Neutrophil (primary cell): ENCODE measurements at regions not wholly inside any gene's neighbourhood (a gene's known extent, or its start where the extent isn't known, plus 50 kb on each side); places are given as distances from the start of the nearest gene placed in this dataset.

ENCODE experiments used
- H3K27ac ChIP-seq: fragments of 200-600 bp; sonication (generic); 2 replicates; pipeline ENCODE4 v1.5.1; 2016; ENCODE audit warnings: mild to moderate bottlenecking, moderate library complexity
- H3K27me3 ChIP-seq: fragments of 200-600 bp; sonication (generic); 2 replicates; pipeline ENCODE4 v1.6.0; 2016; ENCODE audit warnings: mild to moderate bottlenecking
- H3K36me3 ChIP-seq: fragments of 200-600 bp; sonication (generic); 2 replicates; pipeline ENCODE4 v1.5.1; 2017
- H3K4me1 ChIP-seq, 2 experiments: fragments of 200-600 bp in 1 of 2; sonication (generic) in 1 of 2; 1 replicate in 1 of 2; 2 replicates in 1 of 2; pipeline versions ENCODE4 v1.5.1 to v1.6.1; 2013 to 2016; ENCODE audit warnings: low read depth in 1 of 2, low read length in 1 of 2, mild to moderate bottlenecking in 1 of 2, moderate library complexity in 1 of 2; ENCODE audit not compliant: control insufficient read depth in 1 of 2, insufficient read depth in 1 of 2
- H3K4me3 ChIP-seq, 2 experiments: fragments of 200-600 bp in 1 of 2; sonication (generic) in 1 of 2; 1 replicate in 1 of 2; 2 replicates in 1 of 2; pipeline ENCODE4 v1.5.1; 2013 to 2016; ENCODE audit warnings: low read depth in 1 of 2, low read length in 1 of 2, mild to moderate bottlenecking in 1 of 2, moderate library complexity in 1 of 2
- H3K9me3 ChIP-seq: fragments of 200-600 bp; sonication (generic); 2 replicates; pipeline ENCODE4 v1.5.1; 2016
- TF ChIP-seq, protein P1 (sequence below): fragments of 200-600 bp; sonication (generic); IDR thresholded peaks from 2 replicates; pipeline ENCODE4 v1.5.1; 2016; ENCODE audit warnings: antibody characterized with exemption

DNA sequence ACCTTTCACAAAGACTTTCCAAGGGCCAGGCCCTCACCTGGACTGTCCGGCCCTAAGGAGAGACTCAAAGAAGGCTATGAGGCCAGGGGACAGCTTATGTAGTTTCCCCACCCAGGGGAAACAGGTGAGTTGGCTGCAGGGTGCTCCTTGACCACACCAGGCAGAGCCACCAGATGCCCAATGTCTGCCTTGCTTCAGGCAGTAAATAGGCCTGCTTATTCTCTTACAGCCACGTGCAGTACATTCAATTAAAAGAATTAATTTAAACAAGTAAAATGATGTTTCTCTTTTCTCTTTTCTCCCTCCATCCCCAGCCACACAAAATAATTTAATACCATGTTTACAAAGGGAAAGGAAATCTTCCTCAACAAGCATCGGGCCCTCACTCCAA lies 66.6 kb upstream of the ABLIM1 start:
- H3K27me3 ChIP-seq = no peaks in the 10 kb centered on the region
- H3K27ac ChIP-seq = no peak overlapping the region
- H3K4me1 ChIP-seq = no peaks in the 10 kb centered on the region
- TF ChIP-seq, protein P1, sequence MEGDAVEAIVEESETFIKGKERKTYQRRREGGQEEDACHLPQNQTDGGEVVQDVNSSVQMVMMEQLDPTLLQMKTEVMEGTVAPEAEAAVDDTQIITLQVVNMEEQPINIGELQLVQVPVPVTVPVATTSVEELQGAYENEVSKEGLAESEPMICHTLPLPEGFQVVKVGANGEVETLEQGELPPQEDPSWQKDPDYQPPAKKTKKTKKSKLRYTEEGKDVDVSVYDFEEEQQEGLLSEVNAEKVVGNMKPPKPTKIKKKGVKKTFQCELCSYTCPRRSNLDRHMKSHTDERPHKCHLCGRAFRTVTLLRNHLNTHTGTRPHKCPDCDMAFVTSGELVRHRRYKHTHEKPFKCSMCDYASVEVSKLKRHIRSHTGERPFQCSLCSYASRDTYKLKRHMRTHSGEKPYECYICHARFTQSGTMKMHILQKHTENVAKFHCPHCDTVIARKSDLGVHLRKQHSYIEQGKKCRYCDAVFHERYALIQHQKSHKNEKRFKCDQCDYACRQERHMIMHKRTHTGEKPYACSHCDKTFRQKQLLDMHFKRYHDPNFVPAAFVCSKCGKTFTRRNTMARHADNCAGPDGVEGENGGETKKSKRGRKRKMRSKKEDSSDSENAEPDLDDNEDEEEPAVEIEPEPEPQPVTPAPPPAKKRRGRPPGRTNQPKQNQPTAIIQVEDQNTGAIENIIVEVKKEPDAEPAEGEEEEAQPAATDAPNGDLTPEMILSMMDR = no peak
- no peaks in the 10 kb centered on the region for H3K9me3 ChIP-seq
- H3K36me3 ChIP-seq = no peaks in the 10 kb centered on the region
- H3K4me3 ChIP-seq = no peak overlapping the region

- H3K27ac ChIP-seq = no peak overlapping the region
- H3K9me3 ChIP-seq = no peaks in the 10 kb centered on the region
- no peaks in the 10 kb centered on the region for H3K36me3 ChIP-seq
- H3K4me3 ChIP-seq = no peak overlapping the region
- no peaks in the 10 kb centered on the region for H3K4me1 ChIP-seq
- no peaks in the 10 kb centered on the region for H3K27me3 ChIP-seq
- TF ChIP-seq, protein P1 = no peak
Measured at GRCh38 chr10:114726820-114727271, 68.8 kb upstream of the ABLIM1 start.

DNA sequence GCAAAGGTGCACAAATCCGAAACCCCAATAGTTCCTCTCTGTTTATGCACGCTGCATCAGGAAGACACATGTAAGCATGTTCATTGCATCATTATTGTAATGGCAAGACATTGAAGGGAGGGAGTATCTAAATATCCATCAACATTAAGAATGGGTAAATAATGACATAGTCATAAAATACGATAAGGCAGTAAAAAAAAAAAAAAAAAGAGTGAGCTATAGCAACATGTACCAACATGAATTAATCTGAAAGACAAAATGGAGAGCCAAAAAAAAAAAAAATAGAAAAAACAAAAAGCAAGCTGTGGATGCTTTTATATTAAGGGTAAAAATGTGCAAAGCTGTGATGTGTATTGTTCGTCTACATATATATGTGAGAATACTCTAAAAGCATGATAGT lies 70.2 kb upstream of the ABLIM1 start:
- H3K36me3 ChIP-seq = no peaks in the 10 kb centered on the region
- no peak overlapping the region for H3K4me3 ChIP-seq
- no peaks in the 10 kb centered on the region for H3K9me3 ChIP-seq
- TF ChIP-seq, protein P1 = no peak
- no peaks in the 10 kb centered on the region for H3K4me1 ChIP-seq
- H3K27me3 ChIP-seq = no peaks in the 10 kb centered on the region
- H3K27ac ChIP-seq = no peak overlapping the region

- H3K27ac ChIP-seq = no peak overlapping the region
- H3K4me1 ChIP-seq = no peaks in the 10 kb centered on the region
- H3K9me3 ChIP-seq = no peaks in the 10 kb centered on the region
- no peaks in the 10 kb centered on the region for H3K36me3 ChIP-seq
- H3K4me3 ChIP-seq = no peak overlapping the region
- TF ChIP-seq, protein P1 = no peak
- peaks cover 4% of the 10 kb centered on the region for H3K27me3 ChIP-seq
Measured at GRCh38 chr10:114729103-114729659, 71.1 kb upstream of the ABLIM1 start.

- Histone ChIP-seq H3K27ac (no peak overlapping the region), H3K4me3 (no peak overlapping the region), H3K36me3 (no peaks in the 10 kb centered on the region), H3K9me3 (no peaks in the 10 kb centered on the region), H3K27me3 (peaks cover 4% of the 10 kb centered on the region), H3K4me1 (no peaks in the 10 kb centered on the region)
- TF ChIP-seq, protein P1 = no peak
Measured at GRCh38 chr10:114730291-114730690, 72.2 kb upstream of the ABLIM1 start.

DNA sequence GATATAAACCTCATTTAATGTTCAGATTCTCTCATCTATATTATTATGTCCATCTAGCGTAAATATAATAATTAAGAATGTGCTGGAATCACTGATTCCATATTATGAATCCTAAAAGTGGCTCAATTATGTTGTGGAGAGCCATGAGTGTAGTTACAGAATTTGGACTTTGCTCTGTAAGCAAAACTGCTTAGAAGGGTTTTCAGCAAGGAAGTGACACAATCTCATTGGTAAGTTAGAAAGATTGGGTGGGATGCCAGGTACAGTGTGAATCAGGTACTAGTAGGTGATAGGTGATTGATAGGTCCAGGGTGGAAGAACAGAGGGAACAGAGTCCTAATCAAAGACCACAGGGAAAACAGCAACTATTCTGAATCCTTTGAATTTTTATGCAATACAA lies 74.9 kb upstream of the ABLIM1 start:
- no peaks in the 10 kb centered on the region for H3K9me3 ChIP-seq
- no peak overlapping the region for H3K27ac ChIP-seq
- TF ChIP-seq, protein P1 = no peak
- H3K36me3 ChIP-seq = no peaks in the 10 kb centered on the region
- H3K27me3 ChIP-seq = peaks cover 4% of the 10 kb centered on the region
- H3K4me3 ChIP-seq = no peak overlapping the region
- no peaks in the 10 kb centered on the region for H3K4me1 ChIP-seq
